ENCODE measurements at regions not wholly inside any gene's neighbourhood (a gene's known extent, or its start where the extent isn't known, plus 50 kb on each side); places are given as distances from the start of the nearest gene placed in this dataset.

DNA sequence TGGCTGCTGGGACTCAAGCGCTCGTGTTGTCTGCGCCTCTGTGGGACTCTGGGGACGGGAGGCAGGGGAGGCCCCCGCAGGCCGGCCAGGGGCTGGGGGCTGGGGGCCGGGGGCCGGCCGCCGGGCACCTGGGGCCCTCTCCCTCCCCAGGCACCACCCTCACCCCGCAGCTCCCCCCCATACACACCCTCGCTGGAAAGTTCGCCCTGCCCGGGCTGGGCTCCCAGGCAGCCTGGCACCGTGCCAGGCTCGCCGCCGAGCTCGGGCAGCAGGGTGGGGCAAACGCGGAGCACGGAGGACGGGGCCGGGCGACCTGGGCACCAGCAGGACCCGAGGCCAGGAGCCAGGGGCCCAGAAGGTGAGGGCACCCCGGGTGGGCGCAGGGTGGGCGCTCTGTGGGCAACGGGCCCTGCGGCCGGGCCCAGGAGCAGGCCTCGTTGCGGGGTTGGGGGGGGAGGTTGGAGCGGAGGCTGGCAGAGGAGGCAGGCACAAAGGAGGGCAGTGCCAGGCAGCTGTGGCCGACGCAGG is 76.7 kb upstream of the WNT7B start:
- Histone ChIP-seq H3K36me3 (ENCODE audit: control insufficient read depth, insufficient read depth, low read length) (peaks cover 2% of the 10 kb centered on the region; the same call in 1 of the 2 replicates), H3K4me3 (ENCODE audit: low read depth, low read length) (peak overlapping the region; percentile 62), H3K27me3 (ENCODE audit: control insufficient read depth, insufficient read depth, low read length) (no peaks in the 10 kb centered on the region)
- ChIA-PET POLR2A (interaction anchor here (1.0 kb wide), 1 partner anchor 27 kb away, joined by 6 read pairs; no protein-coding TSS in a partner anchor), CTCF (interaction anchor here (0.8 to 3.3 kb wide), 6 partner anchors 16 to 56 kb away, joined by 3 to 19 read pairs (median 4); no protein-coding TSS in a partner anchor)
- no peak for DNase-seq (ENCODE audit: low read depth)
- no peak for TF ChIP-seq CTCF (IDR thresholded peaks at IDR 0.05; ENCODE audit: insufficient read depth, low read depth, low read length)

DNA sequence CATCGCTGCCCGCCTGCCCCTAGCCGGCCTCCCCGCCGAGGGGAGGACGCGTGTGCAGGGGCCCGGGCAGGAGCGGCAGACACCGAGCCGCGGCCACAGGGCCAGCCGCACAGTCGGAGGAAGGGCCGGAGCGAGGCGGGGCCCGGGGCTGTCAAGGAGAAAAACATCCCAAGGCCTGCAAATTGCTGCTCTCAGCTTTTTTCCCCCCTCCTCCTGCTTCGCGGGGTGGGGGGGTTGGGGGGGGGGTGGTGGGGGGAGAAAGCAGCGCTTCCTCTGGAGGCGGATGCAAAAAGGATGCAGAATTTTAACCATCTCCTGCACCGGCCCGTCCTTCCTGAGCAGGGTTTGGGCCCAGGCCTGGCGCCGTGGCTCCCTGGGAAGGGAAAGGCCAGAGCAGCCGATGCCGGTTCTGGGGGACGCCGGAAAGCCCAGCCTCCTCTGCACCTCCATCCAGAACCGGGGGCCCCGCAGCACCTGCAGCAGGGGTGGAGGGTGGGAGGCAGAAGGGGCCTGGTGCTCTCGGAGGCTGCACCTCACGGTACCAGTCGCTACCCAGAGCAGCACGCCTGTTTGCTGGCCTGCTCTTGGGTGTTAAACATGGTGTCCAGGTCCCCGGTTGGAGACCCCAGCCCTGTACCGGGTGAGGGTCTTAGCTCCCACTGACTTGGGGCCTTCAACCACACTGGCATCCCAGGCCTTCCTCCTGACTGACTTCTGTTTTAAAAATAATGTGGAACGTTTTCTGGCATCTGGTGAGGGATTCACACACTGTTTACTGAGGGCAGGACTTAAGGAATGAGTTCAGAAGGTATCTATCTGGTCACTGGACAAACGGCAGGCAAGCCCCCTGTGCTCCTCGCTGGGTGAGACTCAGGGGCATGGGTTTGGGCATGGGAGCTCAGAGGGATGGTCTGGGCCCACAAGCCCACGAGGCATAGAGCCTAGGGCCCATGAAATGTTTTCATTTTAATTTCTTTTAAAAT is 77.4 kb upstream of the WNT7B start:
- no peak for TF ChIP-seq CTCF (IDR thresholded peaks at IDR 0.05; ENCODE audit: insufficient read depth, low read depth, low read length)
- peak overlapping the region; percentile 62 for H3K4me3 ChIP-seq (ENCODE audit: low read depth, low read length)
- no peaks in the 10 kb centered on the region for H3K27me3 ChIP-seq (ENCODE audit: control insufficient read depth, insufficient read depth, low read length)
- H3K36me3 ChIP-seq (ENCODE audit: control insufficient read depth, insufficient read depth, low read length) = peaks cover 2% of the 10 kb centered on the region; the same call in 1 of the 2 replicates
- no peak for DNase-seq (ENCODE audit: low read depth)
- CTCF ChIA-PET = interaction anchor here (1.1 to 2.9 kb wide), 2 partner anchors 47 to 53 kb away, joined by 3 to 14 read pairs; no protein-coding TSS in a partner anchor
- POLR2A ChIA-PET = interaction anchor here (0.8 to 1.0 kb wide), 2 partner anchors 26 to 42 kb away, joined by 3 to 6 read pairs; no protein-coding TSS in a partner anchor

DNA sequence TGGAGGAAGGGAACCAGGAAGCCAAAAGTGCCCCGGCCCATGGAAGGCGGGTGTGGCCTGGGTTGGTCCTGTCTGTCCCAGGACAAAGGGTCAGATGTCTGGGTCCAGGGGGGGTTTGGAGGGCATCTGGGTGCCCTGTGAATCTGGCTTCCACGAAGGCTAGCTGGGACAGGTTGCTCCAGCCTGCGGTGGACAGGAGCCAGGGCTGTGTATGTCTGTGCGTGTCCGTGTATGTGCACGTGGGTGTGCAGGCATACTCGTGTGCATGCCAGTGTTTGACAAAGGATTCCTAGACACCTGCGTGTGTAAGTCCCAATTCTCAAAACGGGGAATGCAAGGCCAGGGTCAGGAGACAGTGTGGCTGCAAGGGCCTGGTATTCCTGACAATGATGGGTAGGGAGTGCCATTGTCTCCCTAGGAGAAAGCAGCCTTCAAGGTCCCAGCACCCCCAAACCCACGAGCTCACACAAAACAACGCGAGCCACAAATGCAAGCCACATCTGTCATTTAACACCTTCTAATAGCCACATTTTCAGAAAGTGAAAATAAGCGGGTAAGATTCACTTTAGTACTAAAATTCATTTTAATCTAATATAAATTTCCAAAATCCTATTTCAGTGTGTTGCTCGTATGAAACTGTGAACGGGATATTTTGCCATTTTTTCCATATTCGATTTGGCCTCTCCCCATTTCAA is 78.4 kb upstream of the WNT7B start:
- Histone ChIP-seq H3K4me3 (ENCODE audit: low read depth, low read length) (peak overlapping the region; percentile 62), H3K36me3 (ENCODE audit: control insufficient read depth, insufficient read depth, low read length) (no peaks in the 10 kb centered on the region), H3K27me3 (ENCODE audit: control insufficient read depth, insufficient read depth, low read length) (no peaks in the 10 kb centered on the region)
- ChIA-PET CTCF (interaction anchor here (0.9 to 2.9 kb wide), 3 partner anchors 11 to 48 kb away, joined by 3 to 14 read pairs (median 4); no protein-coding TSS in a partner anchor), POLR2A (interaction anchor here (0.8 kb wide), 1 partner anchor 43 kb away, joined by 3 read pairs; no protein-coding TSS in a partner anchor)
- TF ChIP-seq CTCF (IDR thresholded peaks at IDR 0.05; ENCODE audit: insufficient read depth, low read depth, low read length) = no peak
- DNase-seq (ENCODE audit: low read depth) = no peak

DNA sequence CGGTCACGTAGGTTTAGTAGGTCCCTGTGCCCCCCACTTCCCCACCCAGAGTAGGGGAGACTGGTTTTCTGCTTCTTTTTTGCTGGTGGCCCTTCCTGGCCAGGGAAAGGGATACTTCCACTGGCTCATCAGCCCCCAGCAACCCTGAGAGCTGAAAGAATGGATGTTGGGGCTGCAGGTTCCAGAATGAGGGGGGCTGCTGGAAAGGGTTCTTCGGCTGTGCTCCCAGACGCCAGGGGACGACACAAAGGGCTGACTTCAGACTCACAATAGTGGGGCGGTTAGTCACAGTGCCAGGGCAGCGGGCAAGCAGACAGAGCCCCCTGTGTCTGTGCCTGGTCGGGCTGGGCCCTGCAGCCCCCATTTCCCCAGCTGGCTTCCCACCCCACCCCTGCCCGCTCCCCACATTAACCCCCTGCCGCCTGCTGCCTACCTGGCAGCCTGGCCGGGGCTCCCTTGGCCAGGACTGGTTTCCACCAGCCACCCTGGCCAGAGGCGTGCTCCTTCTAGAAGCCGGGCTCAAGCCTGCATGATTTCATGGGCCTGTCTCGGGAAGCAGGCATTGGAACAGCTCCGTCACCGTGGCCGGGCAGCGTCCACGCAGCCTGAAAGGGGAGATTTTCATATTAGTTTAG is 79.1 kb upstream of the WNT7B start:
- DNase-seq (ENCODE audit: low read depth) = no peak
- CTCF ChIA-PET = interaction anchor here (0.9 to 2.9 kb wide), 4 partner anchors 11 to 49 kb away, joined by 3 to 14 read pairs (median 4); no protein-coding TSS in a partner anchor
- TF ChIP-seq CTCF (IDR thresholded peaks at IDR 0.05; ENCODE audit: insufficient read depth, low read depth, low read length) = no peak; the same call in 1 of the 2 replicates
- POLR2A ChIA-PET = interaction anchor here (0.7 to 0.9 kb wide), 2 partner anchors 14 to 39 kb away, joined by 4 to 16 read pairs; no protein-coding TSS in a partner anchor
- H3K4me3 ChIP-seq (ENCODE audit: low read depth, low read length) = peak overlapping the region; percentile 62
- H3K27me3 ChIP-seq (ENCODE audit: control insufficient read depth, insufficient read depth, low read length) = no peaks in the 10 kb centered on the region
- H3K36me3 ChIP-seq (ENCODE audit: control insufficient read depth, insufficient read depth, low read length) = no peaks in the 10 kb centered on the region

Measured in BJ (cell line).